ENCODE measurements at regions not wholly inside any gene's neighbourhood (a gene's known extent, or its start where the extent isn't known, plus 50 kb on each side); places are given as distances from the start of the nearest gene placed in this dataset.

DNA sequence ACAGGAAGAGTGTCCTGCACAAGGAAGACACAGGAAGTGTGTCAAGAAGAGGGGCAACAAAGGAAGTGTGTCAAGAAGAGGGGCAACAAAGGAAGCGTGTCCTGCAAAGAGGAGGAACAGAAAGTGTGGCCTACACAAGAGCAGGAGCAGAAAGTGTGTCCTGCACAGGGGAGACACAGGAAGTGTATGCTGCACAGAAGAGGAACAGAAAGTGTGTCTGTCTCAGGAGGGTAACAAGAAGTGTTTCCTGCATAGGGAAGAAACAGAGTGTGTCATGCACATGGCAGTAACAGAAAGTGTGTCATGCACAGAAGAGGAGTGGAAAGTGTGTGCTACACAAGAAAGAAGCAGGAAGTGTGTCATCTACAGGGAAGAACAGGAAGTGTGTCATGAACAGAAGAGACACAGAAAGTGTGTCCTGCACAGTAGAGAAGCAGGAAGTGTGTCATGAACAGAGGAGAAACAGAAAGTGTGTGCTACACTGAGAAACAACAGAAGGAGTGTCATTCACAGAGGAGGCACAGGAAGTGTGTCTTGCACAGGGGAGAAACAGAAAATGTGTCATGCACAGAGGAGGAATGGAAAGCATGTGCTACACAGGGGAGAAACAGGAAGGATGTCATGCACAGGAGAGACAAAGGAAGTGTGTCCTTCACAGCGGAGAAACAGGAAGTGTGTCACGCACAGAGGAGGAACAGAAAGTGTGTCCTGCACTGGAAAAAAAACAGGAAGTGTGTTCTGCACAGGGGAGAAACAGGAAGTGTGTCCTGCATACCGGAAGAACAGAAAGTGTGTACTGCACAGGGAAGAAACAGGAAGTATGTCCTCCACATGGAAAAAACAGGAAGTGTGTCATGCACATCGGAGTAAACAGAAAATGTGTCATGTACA is 526.4 kb upstream of the PRKX start:
- TF ChIP-seq, protein P1, sequence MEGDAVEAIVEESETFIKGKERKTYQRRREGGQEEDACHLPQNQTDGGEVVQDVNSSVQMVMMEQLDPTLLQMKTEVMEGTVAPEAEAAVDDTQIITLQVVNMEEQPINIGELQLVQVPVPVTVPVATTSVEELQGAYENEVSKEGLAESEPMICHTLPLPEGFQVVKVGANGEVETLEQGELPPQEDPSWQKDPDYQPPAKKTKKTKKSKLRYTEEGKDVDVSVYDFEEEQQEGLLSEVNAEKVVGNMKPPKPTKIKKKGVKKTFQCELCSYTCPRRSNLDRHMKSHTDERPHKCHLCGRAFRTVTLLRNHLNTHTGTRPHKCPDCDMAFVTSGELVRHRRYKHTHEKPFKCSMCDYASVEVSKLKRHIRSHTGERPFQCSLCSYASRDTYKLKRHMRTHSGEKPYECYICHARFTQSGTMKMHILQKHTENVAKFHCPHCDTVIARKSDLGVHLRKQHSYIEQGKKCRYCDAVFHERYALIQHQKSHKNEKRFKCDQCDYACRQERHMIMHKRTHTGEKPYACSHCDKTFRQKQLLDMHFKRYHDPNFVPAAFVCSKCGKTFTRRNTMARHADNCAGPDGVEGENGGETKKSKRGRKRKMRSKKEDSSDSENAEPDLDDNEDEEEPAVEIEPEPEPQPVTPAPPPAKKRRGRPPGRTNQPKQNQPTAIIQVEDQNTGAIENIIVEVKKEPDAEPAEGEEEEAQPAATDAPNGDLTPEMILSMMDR (IDR thresholded peaks at IDR 0.05) = no peak
- DNase-seq (ENCODE audit: low spot score) = no peak
- ATAC-seq (ENCODE audit: low FRiP score) = no peak

DNA sequence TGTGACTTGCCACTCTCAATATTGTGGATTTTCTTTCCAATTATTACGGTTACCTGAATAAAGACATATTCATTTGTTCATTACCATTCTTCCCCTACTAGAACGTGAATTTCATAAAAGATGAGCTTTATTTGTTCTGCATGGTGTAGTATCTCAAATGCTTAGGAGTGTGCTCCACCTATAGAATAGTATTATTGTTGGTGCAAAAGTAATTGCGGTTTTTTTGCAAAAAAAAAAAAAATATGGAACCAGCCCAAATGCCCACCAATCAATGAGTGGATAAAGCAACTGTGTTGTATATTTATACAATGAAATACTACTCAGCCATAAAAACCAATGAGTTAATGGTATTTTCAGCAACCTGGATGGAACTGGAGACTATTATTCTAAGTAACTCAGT is 525.5 kb upstream of the PRKX start:
- TF ChIP-seq, protein P1 (IDR thresholded peaks at IDR 0.05) = no peak
- ATAC-seq (ENCODE audit: low FRiP score) (no peak), DNase-seq (ENCODE audit: low spot score) (no peak)

DNA sequence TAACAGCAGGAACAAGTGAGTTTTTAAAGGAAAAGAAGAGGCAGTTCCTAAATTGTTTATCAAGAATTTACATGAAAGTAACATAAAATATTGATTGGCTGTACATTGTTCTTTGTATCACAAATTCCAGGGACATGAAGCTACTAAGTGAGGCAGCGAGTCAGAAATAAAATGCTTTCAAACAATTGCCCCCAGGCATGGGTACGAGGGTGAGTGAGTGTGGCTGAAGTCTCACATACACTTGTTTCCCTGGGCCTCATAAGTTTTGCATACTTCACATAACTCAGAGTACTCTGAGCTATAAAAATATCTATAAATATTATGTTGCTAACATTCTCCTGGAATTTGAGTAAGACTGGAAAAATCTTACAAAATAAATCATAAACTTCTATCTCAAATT is 511.6 kb upstream of the PRKX start:
- no peak for ATAC-seq (ENCODE audit: low FRiP score)
- TF ChIP-seq, protein P1 (IDR thresholded peaks at IDR 0.05) = no peak
- no peak for DNase-seq (ENCODE audit: low spot score)

DNA sequence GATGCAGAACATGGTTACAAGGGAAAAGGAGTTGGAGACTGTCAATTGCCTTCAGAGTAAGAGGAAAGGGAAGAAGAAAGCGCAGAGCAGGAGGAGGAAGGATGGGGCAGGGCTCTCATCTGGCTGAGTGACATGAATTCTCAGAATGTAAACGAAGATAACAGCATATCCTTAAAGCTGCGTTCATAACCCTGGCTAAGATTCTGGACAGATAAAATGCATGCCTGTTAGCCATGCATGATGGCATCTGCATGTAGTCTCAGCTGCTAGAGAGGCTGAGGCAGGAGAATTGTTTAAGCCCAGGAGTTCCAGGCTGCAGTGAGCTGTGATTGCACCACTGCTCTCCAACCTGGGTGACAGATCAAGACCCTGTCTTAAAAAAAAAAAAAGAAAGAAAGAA is 493.5 kb upstream of the PRKX start:
- TF ChIP-seq, protein P1 (IDR thresholded peaks at IDR 0.05) = no peak
- ATAC-seq (ENCODE audit: low FRiP score) (no peak), DNase-seq (ENCODE audit: low spot score) (no peak)

DNA sequence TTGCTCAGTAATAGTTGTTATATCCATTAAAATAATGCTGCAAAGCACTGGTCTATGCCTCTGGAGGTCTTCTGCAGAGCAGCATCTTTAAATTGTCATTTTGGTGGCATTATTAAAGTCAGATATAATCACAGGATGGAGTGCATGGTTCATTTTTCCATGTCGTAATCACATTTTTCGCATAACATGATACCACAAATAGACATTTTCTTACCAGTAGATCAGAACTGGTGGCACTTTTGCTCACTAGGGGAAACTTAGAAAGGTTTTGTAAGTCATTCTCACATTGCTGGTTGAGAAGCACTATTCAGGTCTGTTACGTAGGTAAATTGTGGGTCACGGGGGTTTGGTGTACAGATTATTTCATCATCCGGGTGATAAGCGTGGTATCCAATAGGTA is 484.5 kb upstream of the PRKX start:
- DNase-seq (ENCODE audit: low spot score) (no peak), ATAC-seq (ENCODE audit: low FRiP score) (no peak)
- TF ChIP-seq, protein P1 (IDR thresholded peaks at IDR 0.05) = no peak

DNA sequence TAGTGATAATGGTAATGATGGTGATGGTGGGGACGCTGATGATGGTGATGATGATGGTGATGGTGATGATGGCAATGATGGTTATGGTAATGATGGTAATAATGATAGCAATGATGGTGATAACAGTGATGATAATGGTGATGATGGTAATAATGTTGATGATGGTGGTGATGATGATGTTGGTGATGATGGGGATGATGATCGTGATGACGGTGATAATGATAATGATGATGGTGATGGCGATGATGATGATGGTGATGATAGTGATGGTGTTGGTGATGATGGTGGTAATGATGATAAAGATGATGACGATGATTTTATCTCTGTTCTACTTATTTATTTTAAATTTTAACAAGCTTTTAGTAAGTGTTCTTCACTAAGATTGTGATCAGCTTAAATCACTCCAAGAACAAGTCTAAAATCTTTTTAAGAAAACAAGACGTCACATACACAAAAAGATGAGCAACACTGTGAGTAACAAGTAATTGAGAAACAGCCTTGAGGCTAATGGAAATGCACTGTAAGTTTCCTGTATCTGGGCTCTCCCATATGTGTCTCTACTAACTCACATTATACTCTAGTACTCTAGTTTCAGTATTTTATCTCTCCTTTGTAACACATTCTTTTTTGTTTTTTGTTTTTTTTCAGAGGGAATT is 480.2 kb upstream of the PRKX start:
- TF ChIP-seq, protein P1 (IDR thresholded peaks at IDR 0.05) = no peak
- ATAC-seq (ENCODE audit: low FRiP score) (no peak), DNase-seq (ENCODE audit: low spot score) (no peak)

DNA sequence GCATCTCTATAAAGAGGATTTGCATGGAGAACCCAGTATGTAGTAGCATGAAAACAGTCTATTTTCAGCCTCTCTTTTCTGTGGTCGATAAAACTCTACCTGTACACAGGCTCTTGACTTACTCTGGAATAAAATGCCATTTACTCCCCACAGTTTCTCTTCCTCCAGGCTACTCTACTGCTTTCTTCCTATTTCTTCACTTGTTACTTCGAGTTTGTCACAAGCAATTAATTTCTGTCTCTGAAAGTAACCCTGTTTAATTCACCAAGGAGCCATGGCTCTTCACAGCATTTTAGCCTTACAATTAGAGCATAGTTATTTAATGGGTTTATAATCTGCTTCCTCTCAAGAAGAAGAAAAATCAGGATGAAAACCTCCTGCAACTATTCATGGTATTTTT is 472.9 kb upstream of the PRKX start:
- TF ChIP-seq, protein P1 (IDR thresholded peaks at IDR 0.05) = no peak
- DNase-seq (ENCODE audit: low spot score) = no peak
- ATAC-seq (ENCODE audit: low FRiP score) = no peak
